Mucosa of descending colon (tissue), 3 donors: ENCODE measurements at regions not wholly inside any gene's neighbourhood (a gene's known extent, or its start where the extent isn't known, plus 50 kb on each side); places are given as distances from the start of the nearest gene placed in this dataset.

Experiments
- ATAC-seq: fragments of 200-7000 bp; cut with Tn5 transposase; one replicate; pipeline ENCODE4 v1.9.1; 2020; ENCODE audit warnings: mild to moderate bottlenecking, moderate library complexity
- DNase-seq, 3 donors: peaks; one replicate each; pipeline ENCODE4 v3.0.0-alpha.2; 2020
- H3K36me3 ChIP-seq: fragments of 200-600 bp; one replicate; pipeline ENCODE4 v1.8.0; 2021; ENCODE audit warnings: low read depth, mild to moderate bottlenecking
- H3K4me1 ChIP-seq: fragments of 200-600 bp; one replicate; pipeline ENCODE4 v1.8.0; 2021; ENCODE audit warnings: low read depth, mild to moderate bottlenecking
- H3K4me3 ChIP-seq: fragments of 200-600 bp; one replicate; pipeline ENCODE4 v1.8.0; 2021; ENCODE audit warnings: mild to moderate bottlenecking
- H3K9me3 ChIP-seq: fragments of 200-600 bp; one replicate; pipeline ENCODE4 v1.8.0; 2021; ENCODE audit warnings: mild to moderate bottlenecking
- CTCF ChIP-seq: fragments of 200-600 bp; IDR thresholded peaks from one replicate; pipeline ENCODE4 v1.8.0; 2022; ENCODE audit warnings: antibody characterized with exemption, mild to moderate bottlenecking
- intact Hi-C, 2 donors: fragments of 100-400 bp; cut with DNase I in 1 of 2; cut with micrococcal nuclease in 1 of 2; formaldehyde crosslinking; loops; one replicate each; pipeline versions ENCODE4 v1.11.0 to v1.11.1; 2022; cut with DNase I, micrococcal nuclease
- donor health status: DM: no; HTN: no; CAD: no; lungs with moderate emphysema.
- donor health status: DM: no; HTN: no; CAD: no.
- donor health status: DM: no; HTN: yes; CAD: no.

GRCh38 chr5:74990194-74990593, 62.2 kb downstream of the GCNT4 start:
- no peak for ATAC-seq
- no peak for DNase-seq
- no peak for TF ChIP-seq CTCF
- intact Hi-C loops: no loop called here
- no peak overlapping the region for H3K4me3 ChIP-seq
- no peaks in the 10 kb centered on the region for H3K36me3 ChIP-seq
- no peaks in the 10 kb centered on the region for H3K4me1 ChIP-seq
- H3K9me3 ChIP-seq: peaks cover 3% of the 10 kb centered on the region

DNA sequence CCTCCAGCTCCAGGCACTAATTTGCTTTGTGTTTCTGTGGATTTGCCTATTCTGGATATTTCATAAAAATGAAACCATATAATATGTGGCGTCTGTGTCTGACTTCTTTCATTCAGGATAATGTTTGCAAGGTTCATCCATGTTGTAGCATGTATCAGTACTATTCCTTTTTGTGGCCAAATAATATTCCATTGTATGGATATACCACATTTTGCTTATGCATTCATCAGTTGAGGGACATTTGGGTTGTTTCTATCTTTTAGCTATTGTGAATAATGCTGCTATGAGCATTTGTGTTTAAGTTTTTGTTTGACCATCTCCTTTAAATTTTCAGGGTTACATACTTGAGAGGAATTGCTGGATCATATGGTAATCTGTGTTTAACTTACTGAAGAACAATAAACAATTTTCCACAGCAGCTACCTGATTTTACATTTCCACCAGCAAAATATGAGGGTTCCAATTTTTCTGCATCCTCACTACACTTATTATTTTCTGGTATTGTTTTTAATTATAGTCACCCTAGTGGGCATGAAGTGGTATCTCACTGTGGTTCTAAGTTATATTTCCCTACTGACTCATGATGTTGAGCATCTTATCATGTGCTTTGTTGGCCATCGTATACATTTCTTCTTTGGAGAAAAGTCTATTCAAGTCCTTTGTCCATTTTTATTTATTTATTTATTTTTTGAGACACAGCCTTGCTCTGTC, 63.9 kb downstream of the GCNT4 start:
- no peak overlapping the region for H3K4me3 ChIP-seq
- TF ChIP-seq CTCF: no peak
- no peaks in the 10 kb centered on the region for H3K36me3 ChIP-seq
- DNase-seq (no peak), ATAC-seq (no peak)
- peaks cover 3% of the 10 kb centered on the region for H3K9me3 ChIP-seq
- intact Hi-C loops: no loop called here
- no peaks in the 10 kb centered on the region for H3K4me1 ChIP-seq

- ATAC-seq (no peak), DNase-seq (no peak)
- H3K9me3 ChIP-seq: no peaks in the 10 kb centered on the region
- H3K4me3 ChIP-seq: no peak overlapping the region
- H3K4me1 ChIP-seq: no peaks in the 10 kb centered on the region
- intact Hi-C loops: no loop called here
- no peaks in the 10 kb centered on the region for H3K36me3 ChIP-seq
- no peak for TF ChIP-seq CTCF
These were observed 74.0 kb downstream of the GCNT4 start for GRCh38 chr5:74978345-74978744.

DNA sequence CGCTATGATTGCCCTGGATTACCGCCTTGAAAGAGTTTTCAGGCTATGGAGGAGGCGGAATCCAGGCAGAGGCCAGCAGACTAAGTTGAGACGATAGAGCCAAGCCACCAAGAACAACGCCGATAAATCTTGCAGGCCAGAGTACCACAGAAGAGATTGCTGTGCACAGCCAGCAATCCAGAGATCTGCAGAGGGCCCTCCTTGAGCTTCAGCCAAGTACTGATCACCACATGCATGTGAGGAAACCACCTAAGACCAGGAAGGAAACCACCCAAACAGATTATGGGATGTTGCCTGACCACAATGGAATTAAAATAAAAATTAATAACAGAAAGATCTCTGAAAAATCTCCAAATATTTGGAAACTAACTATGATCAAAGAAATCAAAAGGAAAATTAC, 74.9 kb downstream of the GCNT4 start:
- no peak for TF ChIP-seq CTCF
- Histone ChIP-seq H3K4me3 (no peak overlapping the region), H3K36me3 (no peaks in the 10 kb centered on the region), H3K4me1 (no peaks in the 10 kb centered on the region), H3K9me3 (no peaks in the 10 kb centered on the region)
- DNase-seq (no peak), ATAC-seq (no peak)
- intact Hi-C loops: no loop called here

- intact Hi-C loops: no loop called here
- no peak for ATAC-seq
- Histone ChIP-seq H3K9me3 (no peaks in the 10 kb centered on the region), H3K36me3 (no peaks in the 10 kb centered on the region), H3K4me3 (no peak overlapping the region), H3K4me1 (no peaks in the 10 kb centered on the region)
- DNase-seq: no peak
- no peak for TF ChIP-seq CTCF
These were observed 75.7 kb downstream of the GCNT4 start for GRCh38 chr5:74976651-74977050.

GRCh38 chr5:74975582-74975981, 76.8 kb downstream of the GCNT4 start:
- intact Hi-C loops: no loop called here
- no peak overlapping the region for H3K4me3 ChIP-seq
- TF ChIP-seq CTCF: no peak
- no peaks in the 10 kb centered on the region for H3K9me3 ChIP-seq
- no peaks in the 10 kb centered on the region for H3K36me3 ChIP-seq
- DNase-seq (no peak), ATAC-seq (no peak)
- H3K4me1 ChIP-seq: no peaks in the 10 kb centered on the region
